Left lung (tissue), 4 donors: ENCODE measurements at regions not wholly inside any gene's neighbourhood (a gene's known extent, or its start where the extent isn't known, plus 50 kb on each side); places are given as distances from the start of the nearest gene placed in this dataset.

Experiments
- ATAC-seq: fragments of 200-7000 bp; cut with Tn5 transposase; one replicate; pipeline ENCODE4 v1.9.1; 2020; ENCODE audit warnings: moderate library complexity
- DNase-seq, 4 donors: peaks; one replicate each; pipeline ENCODE4 v3.0.0-alpha.2; 2013 to 2020
- H3K27ac ChIP-seq, 2 donors: fragments of 200-600 bp; sonication (generic) in 1 of 2; one replicate each; pipeline versions ENCODE4 v1.5.0 to v1.8.0; 2020 to 2021
- H3K27me3 ChIP-seq, 2 donors: fragments of 200-600 bp; sonication (generic) in 1 of 2; one replicate each; pipeline versions ENCODE4 v1.5.0 to v1.8.0; 2020 to 2021
- H3K36me3 ChIP-seq, 2 donors: fragments of 200-600 bp; sonication (generic) in 1 of 2; one replicate each; pipeline versions ENCODE4 v1.5.0 to v1.8.0; 2020 to 2021
- H3K4me1 ChIP-seq, 2 donors: fragments of 200-600 bp; one replicate each; pipeline ENCODE4 v1.8.0; 2021
- H3K4me3 ChIP-seq, 2 donors: fragments of 200-600 bp; sonication (generic) in 1 of 2; one replicate each; pipeline versions ENCODE4 v1.5.0 to v1.8.0; 2020 to 2021; ENCODE audit warnings: mild to moderate bottlenecking in 1 of 2
- H3K9me3 ChIP-seq, 2 donors: fragments of 200-600 bp; sonication (generic) in 1 of 2; one replicate each; pipeline versions ENCODE4 v1.5.0 to v1.8.0; 2020 to 2021
- CTCF ChIP-seq, 2 donors: fragments of 200-600 bp; sonication (generic) in 1 of 2; IDR thresholded peaks; one replicate each; pipeline versions ENCODE4 v1.5.0 to v1.8.0; 2021; ENCODE audit warnings: antibody characterized with exemption in 2 of 2
- intact Hi-C, 2 donors: fragments of 100-400 bp; cut with DNase I; formaldehyde crosslinking; loops; one replicate each; pipeline versions ENCODE4 v1.11.2 to v1.14.2; 2022
- donor health status: DM: no; HTN: yes; CAD: no.
- donor health status: DM: no; HTN: no; CAD: no.

GRCh38 chr7:52691257-52691656 is 344.2 kb upstream of the POM121L12 start:
- no peaks in the 10 kb centered on the region for H3K4me1 ChIP-seq
- no peak overlapping the region for H3K4me3 ChIP-seq
- H3K9me3 ChIP-seq: no peaks in the 10 kb centered on the region
- H3K27me3 ChIP-seq: no peaks in the 10 kb centered on the region
- DNase-seq: no peak
- intact Hi-C loops: no loop called here
- no peaks in the 10 kb centered on the region for H3K36me3 ChIP-seq
- TF ChIP-seq CTCF (IDR thresholded peaks at IDR 0.05): no peak
- no peak for ATAC-seq
- H3K27ac ChIP-seq: no peak overlapping the region

- Histone ChIP-seq H3K4me1 (no peaks in the 10 kb centered on the region), H3K9me3 (no peaks in the 10 kb centered on the region), H3K4me3 (no peak overlapping the region), H3K27me3 (no peaks in the 10 kb centered on the region), H3K36me3 (no peaks in the 10 kb centered on the region), H3K27ac (no peak overlapping the region)
- no peak for ATAC-seq
- TF ChIP-seq CTCF (IDR thresholded peaks at IDR 0.05): no peak
- DNase-seq: no peak
- intact Hi-C loops: no loop called here
Observed at GRCh38 chr7:52689912-52690311, 345.5 kb upstream of the POM121L12 start.

- no peaks in the 10 kb centered on the region for H3K36me3 ChIP-seq
- ATAC-seq: no peak
- intact Hi-C loops: no loop called here
- peaks cover 0 to 1% of the 10 kb centered on the region in 2 donors for H3K9me3 ChIP-seq
- TF ChIP-seq CTCF (IDR thresholded peaks at IDR 0.05): no peak
- H3K4me3 ChIP-seq: no peak overlapping the region
- no peak for DNase-seq
- H3K27me3 ChIP-seq: no peaks in the 10 kb centered on the region
- H3K4me1 ChIP-seq: no peaks in the 10 kb centered on the region
- H3K27ac ChIP-seq: no peak overlapping the region
Observed at GRCh38 chr7:52685333-52685732, 350.1 kb upstream of the POM121L12 start.

- Histone ChIP-seq H3K9me3 (peaks cover 0 to 8% of the 10 kb centered on the region in 2 donors), H3K36me3 (no peaks in the 10 kb centered on the region), H3K27ac (no peak overlapping the region), H3K4me3 (no peak overlapping the region), H3K27me3 (no peaks in the 10 kb centered on the region), H3K4me1 (no peaks in the 10 kb centered on the region)
- DNase-seq (no peak), ATAC-seq (no peak)
- intact Hi-C loops: no loop called here
- TF ChIP-seq CTCF (IDR thresholded peaks at IDR 0.05): no peak
Observed at GRCh38 chr7:52684388-52684787, 351.0 kb upstream of the POM121L12 start.

GRCh38 chr7:52682993-52683392 is 352.4 kb upstream of the POM121L12 start:
- intact Hi-C loops: no loop called here
- Histone ChIP-seq H3K27ac (no peak overlapping the region), H3K4me1 (no peaks in the 10 kb centered on the region), H3K9me3 (peaks cover 0 to 13% of the 10 kb centered on the region in 2 donors), H3K36me3 (no peaks in the 10 kb centered on the region), H3K4me3 (no peak overlapping the region), H3K27me3 (no peaks in the 10 kb centered on the region)
- DNase-seq (no peak), ATAC-seq (no peak)
- TF ChIP-seq CTCF (IDR thresholded peaks at IDR 0.05): no peak
